GM12891 (cell line): ENCODE measurements at regions not wholly inside any gene's neighbourhood (a gene's known extent, or its start where the extent isn't known, plus 50 kb on each side); places are given as distances from the start of the nearest gene placed in this dataset.

Experiments used
- POLR2A ChIP-seq: IDR thresholded peaks from 2 replicates; pipeline ENCODE4 v1.6.1; 2011; ENCODE audit warnings: low read depth, low read length, control low read depth
- POLR2AphosphoS5 ChIP-seq: IDR thresholded peaks from 2 replicates; pipeline ENCODE4 v1.6.1; 2011; ENCODE audit warnings: low read depth, low read length, control low read depth
- POU2F2 ChIP-seq: IDR thresholded peaks from 2 replicates; pipeline ENCODE4 v1.6.1; 2011; ENCODE audit warnings: low read depth, mild to moderate bottlenecking, control low read depth, low read length, moderate library complexity
- SPI1 ChIP-seq: IDR thresholded peaks from 2 replicates; pipeline ENCODE4 v1.6.1; 2011; ENCODE audit warnings: low read depth, low read length, control low read depth
- TAF1 ChIP-seq: IDR thresholded peaks from 2 replicates; pipeline ENCODE4 v1.6.1; 2011; ENCODE audit warnings: low read depth, low read length, control low read depth

GRCh38 chr17:72299100-72299499 lies 178.3 kb downstream of the SOX9 start:
- TF ChIP-seq POLR2A (no peak), POLR2AphosphoS5 (no peak), TAF1 (no peak), SPI1 (peak; percentile 81), POU2F2 (no peak)
